IMR-90 (cell line): ENCODE measurements at regions not wholly inside any gene's neighbourhood (a gene's known extent, or its start where the extent isn't known, plus 50 kb on each side); places are given as distances from the start of the nearest gene placed in this dataset.

ENCODE experiments used
- ATAC-seq: fragments of 200-7000 bp; cut with Tn5 transposase; 2 replicates; pipeline ENCODE4 v1.9.1; 2020; ENCODE audit warnings: low read depth, mild to moderate bottlenecking, moderate library complexity
- BruUV-seq: library from RNA; stranded (reverse); fragments of 400-500 nt; replicated peaks from 2 replicates; lab custom pipeline; 2021; lab: Mats Ljungman, UMichigan
- CTCF ChIA-PET: fragments of 300-600 bp; formaldehyde crosslinking; extraction: SDS; loops from one replicate; lab custom pipeline; 2021; ENCODE audit warnings: antibody characterized with exemption; lab: Yijun Ruan, JAX
- POLR2A ChIA-PET: fragments of 300-600 bp; sonication (Branson Sonifier 250); formaldehyde crosslinking; loops from one replicate; lab custom pipeline; 2022; ENCODE audit warnings: antibody characterized with exemption; ENCODE audit not compliant: unreplicated experiment; lab: Charles Lee
- DNase-seq: peaks from one replicate; pipeline ENCODE4 v3.0.0; 2013
- H2AFZ ChIP-seq: replicated peaks from 2 replicates; pipeline ENCODE3; 2013; ENCODE audit warnings: low read length, mild to moderate bottlenecking; ENCODE audit not compliant: poor library complexity
- H2AK5ac ChIP-seq: 2 replicates; pipeline ENCODE4 v1.6.1; 2013; ENCODE audit warnings: low read depth, low read length, inconsistent platforms
- H2AK9ac ChIP-seq: replicated peaks from 2 replicates; pipeline ENCODE3; 2013; ENCODE audit warnings: mild to moderate bottlenecking, low read depth, low read length, moderate library complexity; ENCODE audit not compliant: poor library complexity
- H2BK120ac ChIP-seq: 2 replicates; pipeline ENCODE4 v1.6.1; 2013; ENCODE audit warnings: low read depth, low read length, inconsistent platforms
- H2BK15ac ChIP-seq: 3 replicates; pipeline ENCODE4 v1.6.1; 2013; ENCODE audit warnings: low read depth, low read length, inconsistent platforms
- H2BK20ac ChIP-seq: 2 replicates; pipeline ENCODE4 v1.6.1; 2013; ENCODE audit warnings: low read depth, mild to moderate bottlenecking, inconsistent platforms, low read length, moderate library complexity
- H2BK5ac ChIP-seq: 2 replicates; pipeline ENCODE4 v1.6.1; 2013; ENCODE audit warnings: mild to moderate bottlenecking, low read depth, low read length, inconsistent platforms; ENCODE audit not compliant: poor library complexity, severe bottlenecking
- H3K14ac ChIP-seq: replicated peaks from 2 replicates; pipeline ENCODE4 v1.6.1; 2013; ENCODE audit warnings: low read depth, low read length, inconsistent platforms
- H3K18ac ChIP-seq: 2 replicates; pipeline ENCODE4 v1.6.1; 2013; ENCODE audit warnings: low read depth, low read length, control low read depth
- H3K23ac ChIP-seq: 2 replicates; pipeline ENCODE4 v1.6.1; 2013; ENCODE audit warnings: low read depth, low read length, inconsistent platforms
- H3K27ac ChIP-seq: 2 replicates; pipeline ENCODE4 v1.5.1; 2013; ENCODE audit warnings: mild to moderate bottlenecking, control low read depth, low read length; ENCODE audit not compliant: insufficient read depth
- H3K27me3 ChIP-seq: 2 replicates; pipeline ENCODE4 v1.6.1; 2013; ENCODE audit warnings: low read length; ENCODE audit not compliant: control insufficient read depth, insufficient read depth
- H3K36me3 ChIP-seq: 2 replicates; pipeline ENCODE4 v1.6.1; 2013; ENCODE audit warnings: low read length, mixed read lengths; ENCODE audit not compliant: control insufficient read depth, insufficient read depth
- H3K4ac ChIP-seq: 2 replicates; pipeline ENCODE4 v1.6.1; 2013; ENCODE audit warnings: low read depth, low read length, inconsistent platforms
- H3K4me1 ChIP-seq: 2 replicates; pipeline ENCODE4 v1.6.1; 2013; ENCODE audit warnings: low read length, mixed read lengths; ENCODE audit not compliant: control insufficient read depth, insufficient read depth
- H3K4me2 ChIP-seq: 2 replicates; pipeline ENCODE4 v1.6.1; 2013; ENCODE audit warnings: low read depth, mild to moderate bottlenecking, control low read depth, low read length, moderate library complexity
- H3K4me3 ChIP-seq: 2 replicates; pipeline ENCODE4 v1.5.1; 2013; ENCODE audit warnings: low read depth, mild to moderate bottlenecking, control low read depth, low read length, moderate library complexity; ENCODE audit not compliant: insufficient read depth
- H3K56ac ChIP-seq: 2 replicates; pipeline ENCODE4 v1.6.1; 2013; ENCODE audit warnings: low read length, inconsistent platforms; ENCODE audit not compliant: insufficient read depth; ENCODE audit errors: extremely low read depth
- H3K79me1 ChIP-seq, 2 experiments: 2 replicates each; pipeline ENCODE4 v1.6.1; 2013; ENCODE audit warnings: low read length in 2 of 2, inconsistent platforms in 1 of 2, low read depth in 1 of 2
- H3K9ac ChIP-seq: 2 replicates; pipeline ENCODE4 v1.6.1; 2013; ENCODE audit warnings: low read depth, low read length, control low read depth
- H3K9me1 ChIP-seq: 2 replicates; pipeline ENCODE4 v1.6.1; 2013; ENCODE audit warnings: low read length, inconsistent platforms; ENCODE audit not compliant: insufficient read depth
- H3K9me3 ChIP-seq: 2 replicates; pipeline ENCODE4 v1.6.1; 2013; ENCODE audit warnings: low read length; ENCODE audit not compliant: control insufficient read depth, insufficient read depth
- H4K20me1 ChIP-seq: 2 replicates; pipeline ENCODE4 v1.6.1; 2013; ENCODE audit warnings: low read length, inconsistent platforms; ENCODE audit not compliant: insufficient read depth
- H4K5ac ChIP-seq: 2 replicates; pipeline ENCODE4 v1.6.1; 2013; ENCODE audit warnings: mild to moderate bottlenecking, low read depth, low read length, control low read depth
- H4K8ac ChIP-seq, 2 experiments: 2 replicates each; pipeline ENCODE4 v1.6.1; 2013; ENCODE audit warnings: low read depth in 2 of 2, low read length in 2 of 2, control low read depth in 1 of 2, inconsistent platforms in 1 of 2
- H4K91ac ChIP-seq: 2 replicates; pipeline ENCODE4 v1.6.1; 2013; ENCODE audit warnings: low read depth, low read length, inconsistent platforms; ENCODE audit not compliant: insufficient read depth
- CHD1 ChIP-seq: IDR thresholded peaks from 2 replicates; pipeline ENCODE4 v1.6.1; 2012; ENCODE audit warnings: low read depth, low read length, improper control_type of control experiment
- MAFK ChIP-seq: IDR thresholded peaks from 2 replicates; pipeline ENCODE4 v1.6.1; 2012; ENCODE audit warnings: low read depth, low read length, improper control_type of control experiment
- NFE2L2 ChIP-seq: fragments of 150-350 bp; IDR thresholded peaks from 2 replicates; pipeline ENCODE4 v1.6.1; 2016; ENCODE audit warnings: low read depth, mild to moderate bottlenecking, low read length
- WGBS, 2 experiments: methylation state at CpG; one replicate each; pipeline versions ENCODE4 v1.1.5 to v1.1.7; 2013; ENCODE audit warnings: missing lambda C conversion rate in 2 of 2; ENCODE audit not compliant: insufficient read length in 1 of 2; ENCODE audit errors: extremely low coverage in 2 of 2; 5-methylcytosine and 5-hydroxymethylcytosine counted together
- dilution Hi-C: fragments of 300-500 bp; cut with HindIII; formaldehyde crosslinking; loops from one replicate; pipeline ENCODE4 v1.14.3; 2018; ENCODE audit warnings: low sequenced_read_pairs; ENCODE audit not compliant: unreplicated experiment
- in situ Hi-C: fragments of 300-500 bp; cut with MboI; formaldehyde crosslinking; loops from 3 replicates; pipeline ENCODE4 v1.14.3; 2019; ENCODE audit warnings: low sequenced_read_pairs, inconsistent platforms, mixed read lengths
- intact Hi-C: fragments of 100-400 bp; cut with micrococcal nuclease; formaldehyde crosslinking; loops from 2 replicates; pipeline ENCODE4 v1.10.0; 2022

GRCh38 chr6:117157448-117157847, 107.9 kb upstream of the VGLL2 start:
- H2BK20ac ChIP-seq = no peak overlapping the region
- no peaks in the 10 kb centered on the region for H3K4me1 ChIP-seq
- H3K9ac ChIP-seq = no peak overlapping the region
- POLR2A ChIA-PET = no interaction called here
- H2BK120ac ChIP-seq = no peak overlapping the region
- WGBS, 2 experiments = no CpG with 5 or more reads among the region's 3 CpGs
- no peak overlapping the region for H3K18ac ChIP-seq
- no peak for TF ChIP-seq CHD1
- no peak for TF ChIP-seq MAFK
- no peak for TF ChIP-seq NFE2L2
- no TSS peak for BruUV-seq
- H3K14ac ChIP-seq = no peak overlapping the region
- dilution Hi-C loops = no loop called here
- H4K5ac ChIP-seq = no peak overlapping the region
- no peak overlapping the region for H4K8ac ChIP-seq
- ATAC-seq (no peak), DNase-seq (no peak)
- no peaks in the 10 kb centered on the region for H3K36me3 ChIP-seq
- in situ Hi-C loops = no loop called here
- H2AFZ ChIP-seq = no peak overlapping the region
- no peak overlapping the region for H3K4me2 ChIP-seq
- no peaks in the 10 kb centered on the region for H3K9me1 ChIP-seq
- intact Hi-C loops = no loop called here
- H4K91ac ChIP-seq = no peak overlapping the region
- no peak overlapping the region for H2AK9ac ChIP-seq
- no peak overlapping the region for H2BK5ac ChIP-seq
- no peak overlapping the region for H3K56ac ChIP-seq
- no peak overlapping the region for H3K4ac ChIP-seq
- CTCF ChIA-PET = no interaction called here
- H3K27me3 ChIP-seq = no peaks in the 10 kb centered on the region
- no peak overlapping the region for H2BK15ac ChIP-seq
- H3K27ac ChIP-seq = no peak overlapping the region
- H4K20me1 ChIP-seq = no peaks in the 10 kb centered on the region
- peaks cover 7% of the 10 kb centered on the region; the same call in 1 of the 2 replicates for H3K9me3 ChIP-seq
- no peak overlapping the region for H2AK5ac ChIP-seq
- H3K4me3 ChIP-seq = no peak overlapping the region
- H3K79me1 ChIP-seq = no peaks in the 10 kb centered on the region
- no peak overlapping the region for H3K23ac ChIP-seq
